ENCODE measurements at regions not wholly inside any gene's neighbourhood (a gene's known extent, or its start where the extent isn't known, plus 50 kb on each side); places are given as distances from the start of the nearest gene placed in this dataset.

DNA sequence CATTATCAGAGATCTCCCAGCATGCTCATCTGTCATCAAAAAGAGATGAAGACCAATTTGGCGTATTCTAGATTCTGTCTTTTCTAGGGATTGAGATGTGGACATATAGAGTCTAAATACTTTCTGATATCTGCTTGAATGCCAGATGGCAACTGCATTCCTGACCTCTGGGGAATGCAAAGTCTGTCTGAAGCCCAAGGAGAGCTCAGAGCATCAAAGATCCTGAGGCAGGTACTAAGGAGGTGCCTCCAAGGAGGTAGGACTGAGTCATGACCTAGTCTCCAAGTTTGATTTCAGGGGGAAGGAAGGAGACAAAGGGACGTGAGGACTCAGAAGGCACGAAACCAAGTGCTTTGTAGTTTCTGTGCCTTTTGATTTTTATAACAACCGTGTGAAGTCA is 448.4 kb downstream of the HS3ST3B1 start:
- Histone ChIP-seq H3K4me3 (replicated peaks in 1 of 3; ENCODE audit: insufficient read depth in 1 of 3, low read depth in 2 of 3, low read length in 3 of 3) (no peak overlapping the region), H3K4me1 (ENCODE audit: insufficient read depth, low read length) (0 out of 2 replicates have a peak, but pooled peaks cover 6% of the 10 kb centered on the region), H3K9ac (ENCODE audit: insufficient read depth, low read depth, low read length) (no peak overlapping the region), H3K27ac (ENCODE audit: extremely low read length, insufficient read depth, low read length) (no peak overlapping the region), H3K9me3 (ENCODE audit: low read length) (no peaks in the 10 kb centered on the region), H3K4me2 (ENCODE audit: low read depth, low read length) (no peak overlapping the region), H3K36me3 (replicated peaks in 1 of 2; ENCODE audit: control insufficient read depth in 1 of 2, insufficient read depth in 2 of 2, low read length in 2 of 2) (no peaks in the 10 kb centered on the region), H3K27me3 (ENCODE audit: control insufficient read depth in 1 of 2, insufficient read depth in 2 of 2, low read length in 2 of 2) (peaks cover 1 to 8% of the 10 kb centered on the region in 2 experiments; a peak in 2 of 5 replicates), H3K79me2 (ENCODE audit: insufficient read depth, low read length) (no peaks in the 10 kb centered on the region), H4K20me1 (ENCODE audit: insufficient read depth, low read length) (no peaks in the 10 kb centered on the region), H2AFZ (ENCODE audit: low read length) (no peak overlapping the region)
- 36% methylated on average over 4 of the region's 4 CpGs for WGBS (ENCODE audit: low lambda C conversion rate)
- CTCF ChIA-PET (ENCODE audit: low intra/inter-chr PET ratio, low total read pairs) = no interaction called here
- FAIRE-seq = no peak
- no peak for DNase-seq (ENCODE audit: low spot score)
- no peak for ATAC-seq
- in situ Hi-C loops (cut with HindIII; ENCODE audit: extremely low pct_ligation_motif_present, low pct_unique_long_range_greater_than_20kb) (no loop called here), intact Hi-C loops (cut with micrococcal nuclease; ENCODE audit: unreplicated experiment) (no loop called here)
- no TSS peak for BruUV-seq (replicated peaks)
- POLR2A ChIA-PET = no interaction called here
- no peak for TF ChIP-seq SPEN (CRISPR knock-in tag; IDR thresholded peaks at IDR 0.05; ENCODE audit: low read depth)
- no peak for TF ChIP-seq SSRP1 (CRISPR knock-in tag; IDR thresholded peaks at IDR 0.05)
- no peak for TF ChIP-seq ZFYVE20 (CRISPR knock-in tag; IDR thresholded peaks at IDR 0.05; ENCODE audit: borderline replicate concordance, low read depth)
- no peak for TF ChIP-seq ZNF354B (CRISPR knock-in tag; IDR thresholded peaks at IDR 0.05)
- TF ChIP-seq, protein P1, sequence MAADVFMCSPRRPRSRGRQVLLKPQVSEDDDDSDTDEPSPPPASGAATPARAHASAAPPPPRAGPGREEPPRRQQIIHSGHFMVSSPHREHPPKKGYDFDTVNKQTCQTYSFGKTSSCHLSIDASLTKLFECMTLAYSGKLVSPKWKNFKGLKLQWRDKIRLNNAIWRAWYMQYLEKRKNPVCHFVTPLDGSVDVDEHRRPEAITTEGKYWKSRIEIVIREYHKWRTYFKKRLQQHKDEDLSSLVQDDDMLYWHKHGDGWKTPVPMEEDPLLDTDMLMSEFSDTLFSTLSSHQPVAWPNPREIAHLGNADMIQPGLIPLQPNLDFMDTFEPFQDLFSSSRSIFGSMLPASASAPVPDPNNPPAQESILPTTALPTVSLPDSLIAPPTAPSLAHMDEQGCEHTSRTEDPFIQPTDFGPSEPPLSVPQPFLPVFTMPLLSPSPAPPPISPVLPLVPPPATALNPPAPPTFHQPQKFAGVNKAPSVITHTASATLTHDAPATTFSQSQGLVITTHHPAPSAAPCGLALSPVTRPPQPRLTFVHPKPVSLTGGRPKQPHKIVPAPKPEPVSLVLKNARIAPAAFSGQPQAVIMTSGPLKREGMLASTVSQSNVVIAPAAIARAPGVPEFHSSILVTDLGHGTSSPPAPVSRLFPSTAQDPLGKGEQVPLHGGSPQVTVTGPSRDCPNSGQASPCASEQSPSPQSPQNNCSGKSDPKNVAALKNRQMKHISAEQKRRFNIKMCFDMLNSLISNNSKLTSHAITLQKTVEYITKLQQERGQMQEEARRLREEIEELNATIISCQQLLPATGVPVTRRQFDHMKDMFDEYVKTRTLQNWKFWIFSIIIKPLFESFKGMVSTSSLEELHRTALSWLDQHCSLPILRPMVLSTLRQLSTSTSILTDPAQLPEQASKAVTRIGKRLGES (CRISPR knock-in tag; IDR thresholded peaks at IDR 0.05; ENCODE audit: borderline replicate concordance) = no peak
- TF ChIP-seq ZNF572 (CRISPR knock-in tag; IDR thresholded peaks at IDR 0.05) = no peak
- TF ChIP-seq, protein P2, sequence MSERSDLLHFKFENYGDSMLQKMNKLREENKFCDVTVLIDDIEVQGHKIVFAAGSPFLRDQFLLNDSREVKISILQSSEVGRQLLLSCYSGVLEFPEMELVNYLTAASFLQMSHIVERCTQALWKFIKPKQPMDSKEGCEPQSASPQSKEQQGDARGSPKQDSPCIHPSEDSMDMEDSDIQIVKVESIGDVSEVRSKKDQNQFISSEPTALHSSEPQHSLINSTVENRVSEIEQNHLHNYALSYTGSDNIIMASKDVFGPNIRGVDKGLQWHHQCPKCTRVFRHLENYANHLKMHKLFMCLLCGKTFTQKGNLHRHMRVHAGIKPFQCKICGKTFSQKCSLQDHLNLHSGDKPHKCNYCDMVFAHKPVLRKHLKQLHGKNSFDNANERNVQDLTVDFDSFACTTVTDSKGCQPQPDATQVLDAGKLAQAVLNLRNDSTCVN (CRISPR knock-in tag; IDR thresholded peaks at IDR 0.05; ENCODE audit: borderline replicate concordance) = no peak
- TF ChIP-seq, protein P3, sequence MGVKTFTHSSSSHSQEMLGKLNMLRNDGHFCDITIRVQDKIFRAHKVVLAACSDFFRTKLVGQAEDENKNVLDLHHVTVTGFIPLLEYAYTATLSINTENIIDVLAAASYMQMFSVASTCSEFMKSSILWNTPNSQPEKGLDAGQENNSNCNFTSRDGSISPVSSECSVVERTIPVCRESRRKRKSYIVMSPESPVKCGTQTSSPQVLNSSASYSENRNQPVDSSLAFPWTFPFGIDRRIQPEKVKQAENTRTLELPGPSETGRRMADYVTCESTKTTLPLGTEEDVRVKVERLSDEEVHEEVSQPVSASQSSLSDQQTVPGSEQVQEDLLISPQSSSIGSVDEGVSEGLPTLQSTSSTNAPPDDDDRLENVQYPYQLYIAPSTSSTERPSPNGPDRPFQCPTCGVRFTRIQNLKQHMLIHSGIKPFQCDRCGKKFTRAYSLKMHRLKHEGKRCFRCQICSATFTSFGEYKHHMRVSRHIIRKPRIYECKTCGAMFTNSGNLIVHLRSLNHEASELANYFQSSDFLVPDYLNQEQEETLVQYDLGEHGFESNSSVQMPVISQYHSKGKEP (CRISPR knock-in tag; IDR thresholded peaks at IDR 0.05) = no peak
- TF ChIP-seq, protein P4, sequence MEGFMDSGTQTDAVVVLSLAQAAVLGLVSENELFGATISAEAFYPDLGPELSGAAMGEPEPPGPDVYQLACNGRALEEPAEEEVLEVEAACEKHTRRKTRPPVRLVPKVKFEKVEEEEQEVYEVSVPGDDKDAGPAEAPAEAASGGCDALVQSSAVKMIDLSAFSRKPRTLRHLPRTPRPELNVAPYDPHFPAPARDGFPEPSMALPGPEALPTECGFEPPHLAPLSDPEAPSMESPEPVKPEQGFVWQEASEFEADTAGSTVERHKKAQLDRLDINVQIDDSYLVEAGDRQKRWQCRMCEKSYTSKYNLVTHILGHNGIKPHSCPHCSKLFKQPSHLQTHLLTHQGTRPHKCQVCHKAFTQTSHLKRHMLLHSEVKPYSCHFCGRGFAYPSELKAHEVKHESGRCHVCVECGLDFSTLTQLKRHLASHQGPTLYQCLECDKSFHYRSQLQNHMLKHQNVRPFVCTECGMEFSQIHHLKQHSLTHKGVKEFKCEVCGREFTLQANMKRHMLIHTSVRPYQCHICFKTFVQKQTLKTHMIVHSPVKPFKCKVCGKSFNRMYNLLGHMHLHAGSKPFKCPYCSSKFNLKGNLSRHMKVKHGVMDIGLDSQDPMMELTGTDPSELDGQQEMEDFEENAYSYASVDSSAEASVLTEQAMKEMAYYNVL (CRISPR knock-in tag; IDR thresholded peaks at IDR 0.05; ENCODE audit: borderline replicate concordance) = no peak
- TF ChIP-seq ELF4 (CRISPR knock-in tag; IDR thresholded peaks at IDR 0.05; ENCODE audit: borderline replicate concordance) = no peak

All from HepG2 (cell line).